Inferior parietal cortex (tissue), 1 donor: ENCODE measurements at regions not wholly inside any gene's neighbourhood (a gene's known extent, or its start where the extent isn't known, plus 50 kb on each side); places are given as distances from the start of the nearest gene placed in this dataset.

Experiments
- DNase-seq: peaks from one replicate; pipeline ENCODE4 v3.0.0-alpha.2; 2016; ENCODE audit errors: extremely low spot score

DNA sequence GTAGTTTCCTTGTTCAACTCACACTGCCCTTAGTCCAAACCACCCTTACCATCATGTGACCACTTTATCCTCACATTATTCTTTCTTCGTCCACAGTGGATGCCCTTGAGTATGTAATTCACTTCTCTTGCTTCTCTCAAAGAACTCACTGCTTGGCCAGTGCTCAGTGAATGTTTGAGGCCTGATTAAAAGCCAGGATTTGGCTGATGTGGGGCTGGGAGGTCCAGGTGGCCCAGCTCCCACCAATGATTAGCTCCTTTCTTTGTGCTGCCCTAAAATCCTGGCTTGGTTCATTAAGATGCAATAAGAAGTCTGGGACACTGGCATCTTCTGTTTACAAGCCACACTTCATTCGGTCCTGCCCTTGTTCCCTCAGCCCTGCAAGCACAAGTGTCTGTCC lies 97.8 kb upstream of the CELF4 start:
- peak; percentile 19 for DNase-seq

DNA sequence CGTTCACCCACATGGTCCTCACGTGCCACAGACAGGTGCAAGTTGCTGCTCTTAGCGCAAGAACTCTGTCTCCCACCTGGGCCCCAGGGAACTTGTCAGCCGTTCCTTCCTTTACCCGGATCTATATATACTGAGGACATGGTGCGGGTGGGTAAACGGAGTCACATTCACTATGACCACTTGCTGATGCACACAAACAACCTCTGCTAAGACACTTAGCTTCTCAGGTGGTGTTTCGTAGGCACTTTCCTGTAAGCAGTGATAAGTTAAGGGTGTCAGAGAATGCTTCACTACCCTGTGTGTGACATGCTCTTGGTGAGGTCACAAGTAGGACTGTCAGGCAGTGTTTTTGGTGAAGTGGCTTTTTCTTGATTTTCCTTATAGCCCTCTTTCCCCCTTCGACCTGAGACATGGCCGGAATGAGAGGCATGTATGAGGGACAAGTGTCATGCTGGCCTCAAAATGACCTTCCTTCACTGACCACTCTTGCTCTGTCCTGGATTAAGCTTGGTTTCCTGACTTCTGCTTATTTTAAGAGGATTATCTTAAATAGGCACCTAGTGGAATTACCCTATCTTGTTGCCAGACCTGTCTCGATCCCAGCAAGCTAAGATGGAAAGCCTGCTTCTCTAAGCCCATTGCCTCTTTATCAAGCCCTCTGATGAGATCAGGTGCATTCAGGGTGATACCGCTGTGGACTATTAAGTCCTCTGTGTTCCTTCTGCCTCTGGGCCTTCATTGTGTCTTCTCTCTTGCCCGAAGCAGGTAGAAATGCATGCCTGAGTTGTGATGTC lies 97.1 kb upstream of the CELF4 start:
- no peak for DNase-seq

GRCh38 chr18:37662099-37662498 lies 96.5 kb upstream of the CELF4 start:
- no peak for DNase-seq

GRCh38 chr18:37661478-37661877 lies 95.9 kb upstream of the CELF4 start:
- DNase-seq: no peak

DNA sequence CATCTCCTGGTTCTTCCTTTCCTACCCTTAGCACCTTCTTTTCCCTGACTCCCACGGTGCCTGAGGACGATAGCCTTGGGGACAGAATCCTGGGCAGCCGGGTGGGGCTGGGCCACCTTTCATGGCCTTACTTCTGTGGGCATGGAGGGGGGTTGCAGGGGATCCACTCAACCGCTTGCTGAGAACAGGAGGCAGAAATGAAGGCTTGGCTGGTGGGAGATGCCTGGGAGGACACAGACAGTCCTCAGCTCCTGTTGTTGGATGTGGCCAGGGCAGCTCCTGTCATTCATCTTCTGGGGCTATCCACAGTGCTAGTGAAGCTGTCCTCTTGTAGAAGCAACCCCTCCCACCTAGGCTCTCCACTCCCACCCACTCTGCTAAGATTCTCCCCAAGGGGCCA lies 95.5 kb upstream of the CELF4 start:
- no peak for DNase-seq

- DNase-seq: no peak
Measured at GRCh38 chr18:37660658-37661057, 95.1 kb upstream of the CELF4 start.

- no peak for DNase-seq
Measured at GRCh38 chr18:37659906-37660305, 94.3 kb upstream of the CELF4 start.

GRCh38 chr18:37658894-37659293 lies 93.3 kb upstream of the CELF4 start:
- no peak for DNase-seq

DNA sequence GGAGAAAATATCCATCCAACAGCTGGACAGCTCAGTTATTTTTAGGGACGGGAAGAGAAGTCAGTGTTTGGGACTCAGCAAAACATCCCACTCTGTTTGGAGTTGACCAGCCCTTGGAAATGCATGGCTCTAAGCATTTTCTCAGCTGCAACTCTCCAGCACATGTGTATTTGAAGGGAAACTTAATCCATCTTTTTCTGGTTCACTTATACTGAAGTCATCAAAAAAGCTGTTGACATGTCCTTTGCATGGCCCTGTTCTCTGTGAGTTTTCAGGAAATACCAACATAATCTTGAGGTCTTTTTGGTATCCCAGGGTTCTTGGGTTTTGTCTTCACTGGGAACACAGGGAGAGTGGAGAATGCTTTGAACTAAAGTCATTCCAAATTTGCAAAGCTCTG lies 91.9 kb upstream of the CELF4 start:
- no peak for DNase-seq

DNA sequence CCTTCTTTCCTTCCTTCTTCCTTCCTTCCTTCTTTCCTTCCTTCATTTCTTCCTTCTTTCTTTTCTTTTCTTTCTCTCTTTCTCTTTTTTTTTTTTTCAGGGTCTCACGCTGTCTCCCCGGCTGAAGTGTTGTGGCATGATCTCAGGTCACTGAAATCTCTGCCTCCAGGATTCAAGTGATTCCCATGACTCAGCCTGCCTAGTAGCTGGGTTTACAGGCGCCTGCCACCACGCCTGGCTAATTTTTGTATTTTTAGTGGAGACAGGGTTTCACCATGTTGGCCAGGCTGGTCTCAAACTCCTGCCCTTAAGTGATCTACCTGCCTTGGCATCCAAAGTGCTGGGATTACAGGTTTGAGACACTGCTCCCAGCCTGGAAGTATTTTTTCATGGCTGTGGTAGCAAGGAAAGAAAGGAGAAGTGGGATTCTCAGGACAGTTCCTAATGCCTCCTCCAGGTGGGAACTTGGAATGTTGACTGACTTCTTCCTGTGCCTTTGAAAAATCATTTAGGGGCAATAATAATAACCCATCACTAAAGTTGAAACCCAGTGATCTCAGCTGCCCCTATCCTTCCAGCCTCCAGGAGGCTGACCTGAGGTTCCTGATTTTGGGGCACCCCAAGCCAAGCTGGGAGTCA lies 89.3 kb upstream of the CELF4 start:
- DNase-seq: no peak

- no peak for DNase-seq
Measured at GRCh38 chr18:37654034-37654433, 88.4 kb upstream of the CELF4 start.

GRCh38 chr18:37653618-37654017 lies 88.0 kb upstream of the CELF4 start:
- DNase-seq: no peak

GRCh38 chr18:37649930-37650329 lies 84.3 kb upstream of the CELF4 start:
- DNase-seq: no peak

DNA sequence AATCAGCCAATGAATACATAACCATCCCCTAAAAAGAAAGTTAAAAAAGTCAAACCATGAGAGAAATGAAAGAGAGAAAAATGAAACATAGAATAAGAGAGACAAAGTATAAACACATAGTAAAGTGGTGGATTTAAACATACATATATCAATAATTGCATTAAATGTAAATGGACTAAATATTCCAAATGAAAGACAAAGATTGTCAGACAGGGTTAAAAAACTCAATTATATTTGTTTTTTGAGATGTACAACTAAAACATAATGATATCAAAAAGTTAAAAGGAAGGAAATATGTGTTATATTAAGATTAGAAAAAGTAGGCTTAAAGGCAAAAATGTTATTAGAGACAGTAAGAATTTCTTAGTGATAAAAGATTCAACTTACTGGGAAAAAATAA lies 83.8 kb upstream of the CELF4 start:
- DNase-seq: no peak

DNA sequence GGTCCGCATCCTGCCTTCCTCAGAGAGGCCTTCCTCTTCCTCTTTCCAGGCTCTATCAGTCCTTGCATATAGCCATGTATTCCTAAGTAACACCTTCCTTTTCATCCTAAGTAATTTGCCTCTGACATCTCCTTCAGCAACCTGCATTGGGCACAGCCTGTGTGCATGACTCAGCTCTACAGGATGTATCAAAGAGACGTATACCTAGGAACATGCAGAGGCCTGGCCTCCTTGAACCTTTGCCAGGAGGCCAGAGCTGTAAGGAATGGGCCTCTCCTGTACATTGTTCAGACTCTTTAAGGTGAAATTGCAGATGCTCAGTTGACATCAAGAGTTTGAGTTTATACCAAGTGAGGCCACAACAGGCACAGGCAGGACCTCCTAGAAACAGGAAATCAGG lies 76.0 kb upstream of the CELF4 start:
- DNase-seq: no peak

DNA sequence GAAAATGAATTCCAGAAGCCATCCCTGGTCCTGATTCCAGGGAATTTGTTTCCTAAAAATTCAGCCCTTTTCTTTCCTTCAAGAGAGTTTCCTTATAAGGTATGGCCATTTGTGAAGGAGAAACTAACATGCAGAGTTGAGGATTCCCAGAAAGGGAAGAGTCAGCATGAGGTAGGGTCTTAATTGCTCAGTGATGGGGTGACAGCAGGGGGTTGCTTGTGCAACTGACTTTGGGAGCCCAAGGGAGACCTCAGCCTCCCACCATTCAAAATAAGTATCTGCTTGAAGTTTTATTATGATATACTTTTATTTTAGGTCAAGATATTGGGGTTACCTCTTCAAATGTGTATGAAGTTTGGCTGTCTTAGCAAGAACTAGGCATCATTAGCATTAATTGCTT lies 74.9 kb upstream of the CELF4 start:
- no peak for DNase-seq

- DNase-seq: no peak
Measured at GRCh38 chr18:37639846-37640245, 74.2 kb upstream of the CELF4 start.

DNA sequence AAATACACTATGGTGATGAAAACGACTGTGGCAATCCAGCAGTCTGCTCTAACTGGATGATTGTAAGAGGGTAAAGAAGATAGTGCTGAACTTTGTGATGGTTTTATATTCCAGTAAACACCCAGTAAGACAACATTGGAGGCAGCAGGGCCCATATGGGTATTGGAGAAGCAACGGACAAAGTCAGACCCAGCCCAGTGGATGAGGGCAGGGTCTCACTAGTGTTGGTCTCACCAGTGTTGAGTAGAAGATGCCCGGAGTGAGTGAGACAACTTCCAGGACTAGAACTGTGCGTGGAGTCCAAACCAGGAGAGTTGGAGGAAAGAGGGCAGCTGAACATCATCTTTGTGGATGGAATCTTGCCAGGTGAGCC lies 71.9 kb upstream of the CELF4 start:
- no peak for DNase-seq

DNA sequence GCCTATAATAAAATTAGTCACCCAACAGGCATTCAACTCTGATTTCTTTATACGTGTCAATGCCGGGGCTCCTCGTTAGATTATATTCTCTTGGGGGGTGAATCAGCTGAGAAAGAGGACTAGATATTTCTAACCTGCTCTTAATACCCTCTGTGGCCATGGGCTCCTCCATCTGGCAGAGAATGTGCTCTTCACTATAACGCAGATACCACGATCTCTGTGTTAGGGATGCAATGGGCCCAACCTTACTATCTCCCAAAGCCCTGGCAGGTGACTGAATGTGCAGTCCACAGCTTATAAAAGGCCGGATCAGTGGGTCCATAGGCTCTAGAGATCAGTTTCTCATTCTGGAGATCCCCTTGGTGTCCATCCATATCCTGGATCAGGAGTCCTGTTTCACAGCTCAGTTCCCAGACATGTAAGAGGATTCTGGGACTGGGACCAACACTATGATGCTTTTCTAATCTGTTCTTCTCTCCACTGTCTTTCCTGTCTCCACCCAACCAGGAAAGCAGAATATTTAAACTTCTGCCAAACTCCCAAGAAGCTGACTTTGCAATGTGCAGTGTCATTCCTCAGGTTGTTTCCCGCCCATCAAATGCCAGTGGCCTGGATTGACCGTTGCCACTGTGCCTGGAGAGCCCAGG lies 71.4 kb upstream of the CELF4 start:
- DNase-seq: no peak

GRCh38 chr18:37634516-37634915 lies 68.9 kb upstream of the CELF4 start:
- DNase-seq: no peak

GRCh38 chr18:37631422-37631821 lies 65.8 kb upstream of the CELF4 start:
- DNase-seq: no peak

- no peak for DNase-seq
Measured at GRCh38 chr18:37630334-37630733, 64.7 kb upstream of the CELF4 start.
